ENCODE measurements at regions not wholly inside any gene's neighbourhood (a gene's known extent, or its start where the extent isn't known, plus 50 kb on each side); places are given as distances from the start of the nearest gene placed in this dataset.

DNA sequence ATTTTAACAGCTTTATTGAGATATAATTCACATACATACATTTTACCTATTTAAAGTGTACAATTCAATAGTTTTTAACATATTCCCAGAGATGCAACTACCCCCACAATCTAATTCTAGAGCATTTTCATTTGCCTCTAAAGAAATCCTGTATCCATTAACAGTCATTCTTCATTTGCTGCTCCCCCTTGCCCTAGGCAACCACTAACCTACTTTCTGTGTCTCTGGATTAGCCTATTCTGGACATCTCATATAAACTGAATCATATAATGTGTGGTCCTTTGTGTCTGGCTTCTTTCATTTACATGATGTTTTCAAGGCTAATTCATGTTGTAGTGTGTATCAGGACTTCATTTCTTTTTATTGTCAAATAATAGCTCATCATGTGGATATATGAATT lies 105.1 kb upstream of the GRPR start:
- no peak for TF ChIP-seq CTCF (IDR thresholded peaks at IDR 0.05)
- TF ChIP-seq, protein P1, sequence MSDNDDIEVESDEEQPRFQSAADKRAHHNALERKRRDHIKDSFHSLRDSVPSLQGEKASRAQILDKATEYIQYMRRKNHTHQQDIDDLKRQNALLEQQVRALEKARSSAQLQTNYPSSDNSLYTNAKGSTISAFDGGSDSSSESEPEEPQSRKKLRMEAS (IDR thresholded peaks at IDR 0.05; ENCODE audit: low read depth) = no peak
- no peak for TF ChIP-seq NRF1 (IDR thresholded peaks at IDR 0.05; ENCODE audit: low read depth, low read length)
- TF ChIP-seq TCF12 (IDR thresholded peaks at IDR 0.05) = no peak
- no peak for TF ChIP-seq GATA2 (CRISPR knock-in tag; IDR thresholded peaks at IDR 0.05)
- no peak for TF ChIP-seq POLR2AphosphoS5 (IDR thresholded peaks at IDR 0.05; ENCODE audit: low read depth, low read length)
- TF ChIP-seq RCOR1 (IDR thresholded peaks at IDR 0.05; ENCODE audit: low read length) = no peak
- no peak for TF ChIP-seq RFX5 (IDR thresholded peaks at IDR 0.05; ENCODE audit: low read length)
- no peak for TF ChIP-seq FOXM1 (IDR thresholded peaks at IDR 0.05; ENCODE audit: low read depth)
